H1 (cell line): ENCODE measurements at regions not wholly inside any gene's neighbourhood (a gene's known extent, or its start where the extent isn't known, plus 50 kb on each side); places are given as distances from the start of the nearest gene placed in this dataset.

Source experiments
- CTCF ChIA-PET: fragments of 300-600 bp; sonication (Branson Sonifier 250); formaldehyde crosslinking; loops from one replicate; lab custom pipeline; 2021; ENCODE audit not compliant: partially characterized antibody; lab: Charles Lee
- POLR2A ChIA-PET: fragments of 300-600 bp; sonication (Branson Sonifier 250); formaldehyde crosslinking; loops from one replicate; lab custom pipeline; 2021; ENCODE audit warnings: inconsistent platforms; ENCODE audit not compliant: partially characterized antibody; lab: Charles Lee
- DNase-seq, 2 experiments: peaks; one replicate each; pipeline versions ENCODE4 v3.0.0 to v3.0.0-alpha.2; 2010 to 2022; ENCODE audit warnings: low spot score in 2 of 2, low read depth in 1 of 2, mixed read lengths in 1 of 2
- FAIRE-seq: peaks from 2 replicates; lab custom pipeline; 2011; peaks lifted over from hg19 to GRCh38; lab: Jason Lieb, UNC
- H2AFZ ChIP-seq: 2 replicates; pipeline ENCODE4 v1.8.1; 2012; ENCODE audit warnings: low read length, inconsistent platforms
- H2AK5ac ChIP-seq: 2 replicates; pipeline ENCODE4 v1.6.1; 2013; ENCODE audit warnings: low read depth, low read length
- H2BK120ac ChIP-seq: replicated peaks from 2 replicates; pipeline ENCODE3; 2013; ENCODE audit warnings: low read depth, low read length, inconsistent platforms
- H2BK12ac ChIP-seq: 2 replicates; pipeline ENCODE4 v1.6.1; 2013; ENCODE audit warnings: low read depth, low read length
- H2BK15ac ChIP-seq: 2 replicates; pipeline ENCODE4 v1.6.1; 2013; ENCODE audit warnings: low read length
- H2BK20ac ChIP-seq: 2 replicates; pipeline ENCODE4 v1.6.1; 2013; ENCODE audit warnings: low read length
- H2BK5ac ChIP-seq: 2 replicates; pipeline ENCODE4 v1.6.1; 2013; ENCODE audit warnings: low read depth, low read length
- H3K14ac ChIP-seq: 2 replicates; pipeline ENCODE4 v1.6.1; 2013; ENCODE audit warnings: inconsistent platforms; ENCODE audit not compliant: insufficient read length
- H3K18ac ChIP-seq: 2 replicates; pipeline ENCODE4 v1.6.1; 2013; ENCODE audit warnings: low read length; ENCODE audit errors: extremely low read depth
- H3K23ac ChIP-seq: 2 replicates; pipeline ENCODE4 v1.6.1; 2013; ENCODE audit warnings: inconsistent platforms; ENCODE audit not compliant: insufficient read length
- H3K23me2 ChIP-seq: 2 replicates; pipeline ENCODE4 v1.6.1; 2013; ENCODE audit warnings: low read depth, low read length
- H3K27ac ChIP-seq: 2 replicates; pipeline ENCODE4 v1.6.1; 2011; ENCODE audit warnings: low read depth, low read length, inconsistent platforms
- H3K27me3 ChIP-seq, 4 experiments: replicated peaks in 1 of 4; 1 replicate in 1 of 4; 2 replicates in 3 of 4; pipeline versions ENCODE4 v1.6.1 to v1.8.1; 2011 to 2013; ENCODE audit warnings: low read length in 3 of 4, mild to moderate bottlenecking in 3 of 4, inconsistent platforms in 2 of 4, mixed read lengths in 2 of 4, moderate library complexity in 1 of 4; ENCODE audit not compliant: control insufficient read depth in 3 of 4, insufficient read depth in 3 of 4; ENCODE audit errors: extremely low read depth in 1 of 4
- H3K36me3 ChIP-seq, 4 experiments: 2 replicates each; pipeline versions ENCODE4 v1.6.1 to v1.8.1; 2011 to 2013; ENCODE audit warnings: mild to moderate bottlenecking in 4 of 4, low read length in 3 of 4, moderate library complexity in 2 of 4, control low read depth in 1 of 4, inconsistent platforms in 1 of 4; ENCODE audit not compliant: insufficient read depth in 4 of 4, control insufficient read depth in 2 of 4
- H3K4ac ChIP-seq: replicated peaks from 2 replicates; pipeline ENCODE3; 2013; ENCODE audit warnings: low read length, low read depth, mixed read lengths, inconsistent platforms; ENCODE audit not compliant: insufficient read length
- H3K4me1 ChIP-seq, 4 experiments: replicated peaks in 1 of 4; 1 replicate in 1 of 4; 2 replicates in 3 of 4; pipeline versions ENCODE4 v1.6.1 to v1.8.1; 2011 to 2013; ENCODE audit warnings: low read length in 3 of 4, inconsistent platforms in 2 of 4, mixed read lengths in 1 of 4; ENCODE audit not compliant: insufficient read depth in 4 of 4, control insufficient read depth in 3 of 4
- H3K4me2 ChIP-seq, 2 experiments: 2 replicates each; pipeline versions ENCODE4 v1.6.1 to v1.8.1; 2011 to 2013; ENCODE audit warnings: low read depth in 2 of 2, low read length in 2 of 2, control low read depth in 1 of 2, inconsistent platforms in 1 of 2, mild to moderate bottlenecking in 1 of 2; ENCODE audit not compliant: insufficient read depth in 1 of 2
- H3K4me3 ChIP-seq, 4 experiments: fragments of 200-600, 300-600 bp in 1 of 4; sonication (generic), shearing (Covaris generic), sonication (Bioruptor Twin) in 1 of 4; 2 replicates each; pipeline versions ENCODE4 v1.5.1 to v1.8.1; 2011 to 2016; ENCODE audit warnings: low read length in 4 of 4, low read depth in 3 of 4, control low read depth in 2 of 4, inconsistent platforms in 2 of 4, mild to moderate bottlenecking in 2 of 4, mixed read lengths in 1 of 4, moderate library complexity in 1 of 4; ENCODE audit not compliant: insufficient read depth in 2 of 4; ENCODE audit errors: extremely low read depth in 1 of 4
- H3K56ac ChIP-seq: replicated peaks from 2 replicates; pipeline ENCODE3; 2013; ENCODE audit warnings: low read depth, mild to moderate bottlenecking, mixed read lengths, low read length, inconsistent platforms; ENCODE audit not compliant: insufficient read length
- H3K79me1 ChIP-seq: 2 replicates; pipeline ENCODE4 v1.6.1; 2013; ENCODE audit warnings: low read depth, low read length, control low read depth
- H3K79me2 ChIP-seq, 2 experiments: 2 replicates each; pipeline versions ENCODE4 v1.6.1 to v1.8.1; 2012 to 2013; ENCODE audit warnings: low read length in 2 of 2, mild to moderate bottlenecking in 2 of 2, inconsistent platforms in 1 of 2; ENCODE audit not compliant: insufficient read depth in 2 of 2, control insufficient read depth in 1 of 2
- H3K9ac ChIP-seq, 4 experiments: replicated peaks in 1 of 4; 1 replicate in 1 of 4; 2 replicates in 3 of 4; pipeline versions ENCODE4 v1.6.1 to v1.8.1; 2011 to 2013; ENCODE audit warnings: low read depth in 3 of 4, low read length in 3 of 4, control low read depth in 2 of 4, mild to moderate bottlenecking in 2 of 4, moderate library complexity in 2 of 4, inconsistent platforms in 1 of 4; ENCODE audit errors: extremely low read depth in 1 of 4
- H3K9me3 ChIP-seq, 2 experiments: 2 replicates each; pipeline versions ENCODE4 v1.6.1 to v1.8.1; 2012 to 2013; ENCODE audit warnings: mild to moderate bottlenecking in 2 of 2, moderate library complexity in 2 of 2, control low read depth in 1 of 2, inconsistent platforms in 1 of 2, low read depth in 1 of 2, low read length in 1 of 2, mixed read lengths in 1 of 2; ENCODE audit not compliant: insufficient read depth in 2 of 2
- H4K20me1 ChIP-seq, 2 experiments: replicated peaks in 1 of 2; 2 replicates each; pipeline versions ENCODE3 to v1.8.1; 2011 to 2013; ENCODE audit warnings: inconsistent platforms in 2 of 2, low read length in 2 of 2, mild to moderate bottlenecking in 1 of 2; ENCODE audit not compliant: insufficient read depth in 2 of 2, control insufficient read depth in 1 of 2
- H4K5ac ChIP-seq: 2 replicates; pipeline ENCODE4 v1.6.1; 2013; ENCODE audit warnings: low read length, low read depth, mixed read lengths, inconsistent platforms; ENCODE audit not compliant: insufficient read length
- H4K8ac ChIP-seq: 2 replicates; pipeline ENCODE4 v1.8.0; 2013; ENCODE audit warnings: mild to moderate bottlenecking, moderate library complexity, low read length, inconsistent platforms; ENCODE audit not compliant: insufficient read depth; ENCODE audit errors: extremely low read depth
- H4K91ac ChIP-seq: replicated peaks from 2 replicates; pipeline ENCODE3; 2013; ENCODE audit warnings: low read length, mixed read lengths, inconsistent platforms; ENCODE audit not compliant: insufficient read length
- CREB1 ChIP-seq: IDR thresholded peaks from 2 replicates; pipeline ENCODE4 v1.6.1; 2012; ENCODE audit warnings: inconsistent platforms
- GABPA ChIP-seq: IDR thresholded peaks from 2 replicates; pipeline ENCODE4 v1.6.1; 2011; ENCODE audit warnings: mild to moderate bottlenecking, low read length, moderate library complexity, borderline replicate concordance; ENCODE audit not compliant: insufficient read depth
- MAX ChIP-seq: IDR thresholded peaks from 2 replicates; pipeline ENCODE4 v1.6.1; 2012; ENCODE audit warnings: inconsistent platforms
- NRF1 ChIP-seq: IDR thresholded peaks from 2 replicates; pipeline ENCODE4 v1.6.1; 2011; ENCODE audit warnings: mild to moderate bottlenecking, low read depth, low read length, improper control_type of control experiment
- TAF1 ChIP-seq: IDR thresholded peaks from 2 replicates; pipeline ENCODE4 v1.6.1; 2011; ENCODE audit warnings: mild to moderate bottlenecking, low read depth, low read length
- TBP ChIP-seq: IDR thresholded peaks from 2 replicates; pipeline ENCODE4 v1.6.1; 2011; ENCODE audit warnings: low read depth, low read length, improper control_type of control experiment
- YY1 ChIP-seq: IDR thresholded peaks from 2 replicates; pipeline ENCODE4 v1.6.1; 2011; ENCODE audit warnings: low read depth, mild to moderate bottlenecking, low read length
- WGBS, 2 experiments: shearing (Covaris generic) in 1 of 2; methylation state at CpG; one replicate each; pipeline versions ENCODE4 v1.1.6 to v1.1.7; 2013 to 2015; ENCODE audit warnings: low lambda C conversion rate in 2 of 2, mixed read lengths in 2 of 2, inconsistent platforms in 1 of 2, low coverage in 1 of 2, missing lambda C conversion rate in 1 of 2; ENCODE audit not compliant: insufficient replicate concordance in 2 of 2, insufficient coverage in 1 of 2, insufficient read length in 1 of 2; ENCODE audit errors: extremely low coverage in 1 of 2, missing lambda C conversion rate in 1 of 2; 5-methylcytosine and 5-hydroxymethylcytosine counted together

GRCh38 chrX:74195120-74195519 is 108.9 kb upstream of the ZCCHC13 start:
- no peak overlapping the region for H4K91ac ChIP-seq
- no peak overlapping the region for H2AK5ac ChIP-seq
- no peak overlapping the region for H2BK12ac ChIP-seq
- WGBS, 2 experiments, result 100% methylated on average over 2 of the region's 2 CpGs; no CpG with 5 or more reads in 1 of the 2 experiments
- H3K18ac ChIP-seq, result no peak overlapping the region
- H3K79me1 ChIP-seq, result no peaks in the 10 kb centered on the region
- ChIA-PET POLR2A (no interaction called here), CTCF (no interaction called here)
- peaks cover 0 to 2% (median 0%) of the 10 kb centered on the region in 4 experiments; a peak in 2 of 8 replicates for H3K36me3 ChIP-seq
- H2AFZ ChIP-seq, result no peak overlapping the region
- no peak overlapping the region for H2BK20ac ChIP-seq
- no peaks in the 10 kb centered on the region for H4K20me1 ChIP-seq
- no peak overlapping the region for H3K4me2 ChIP-seq
- TF ChIP-seq CREB1 (no peak), MAX (0 out of 2 replicates have a peak, but pooled peaks have one; percentile 5), YY1 (no peak), GABPA (no peak), TAF1 (no peak), TBP (no peak), NRF1 (no peak)
- DNase-seq, result no peak
- H3K23me2 ChIP-seq, result no peaks in the 10 kb centered on the region
- no peak overlapping the region for H3K4me3 ChIP-seq
- no peak overlapping the region for H2BK5ac ChIP-seq
- H3K14ac ChIP-seq, result no peak overlapping the region
- H4K8ac ChIP-seq, result no peak overlapping the region
- no peak overlapping the region for H3K23ac ChIP-seq
- no peak overlapping the region for H3K56ac ChIP-seq
- no peaks in the 10 kb centered on the region for H3K27me3 ChIP-seq
- H3K4me1 ChIP-seq, result no peaks in the 10 kb centered on the region
- FAIRE-seq, result no peak
- no peak overlapping the region for H3K9ac ChIP-seq
- H2BK120ac ChIP-seq, result no peak overlapping the region
- no peak overlapping the region for H3K27ac ChIP-seq
- H3K4ac ChIP-seq, result no peak overlapping the region
- H3K9me3 ChIP-seq, result peaks cover 0 to 7% of the 10 kb centered on the region in 2 experiments; a peak in 1 of 4 replicates
- H2BK15ac ChIP-seq, result no peak overlapping the region
- no peak overlapping the region for H4K5ac ChIP-seq
- no peaks in the 10 kb centered on the region for H3K79me2 ChIP-seq
